ENCODE measurements at regions not wholly inside any gene's neighbourhood (a gene's known extent, or its start where the extent isn't known, plus 50 kb on each side); places are given as distances from the start of the nearest gene placed in this dataset.
"Not testable (repeated sequence)": the region's sequence is repeated elsewhere in the genome, so short reads cannot be mapped to it uniquely, and the experiment has no call there.

DNA sequence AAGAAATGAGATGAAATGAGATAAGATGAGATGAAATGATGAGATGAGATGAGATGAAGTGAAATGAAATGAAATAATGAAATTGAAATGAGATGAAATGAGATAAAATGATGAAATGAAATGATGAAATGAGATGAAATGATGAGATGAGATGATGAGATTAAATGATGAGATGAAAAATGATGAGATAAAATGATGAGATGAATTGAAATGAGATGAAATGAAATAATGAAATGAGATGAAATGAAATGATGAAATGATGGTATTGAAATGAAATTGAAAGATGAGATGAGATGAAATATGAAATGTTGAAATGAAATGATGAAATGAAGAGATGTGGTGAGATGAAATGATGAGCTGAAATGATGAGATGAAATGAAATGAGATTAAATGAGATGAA is 231.0 kb downstream of the GOLGA6L6 start:
- Histone ChIP-seq H3K4me3 (no peak overlapping the region), H3K9me3 (no peaks in the 10 kb centered on the region), H3K27me3 (no peaks in the 10 kb centered on the region), H3K27ac (no peak overlapping the region), H3K36me3 (ENCODE audit: low read depth, missing control alignments) (no peaks in the 10 kb centered on the region), H3K4me1 (no peaks in the 10 kb centered on the region)
- DNase-seq = no peak
- TF ChIP-seq, protein P1, sequence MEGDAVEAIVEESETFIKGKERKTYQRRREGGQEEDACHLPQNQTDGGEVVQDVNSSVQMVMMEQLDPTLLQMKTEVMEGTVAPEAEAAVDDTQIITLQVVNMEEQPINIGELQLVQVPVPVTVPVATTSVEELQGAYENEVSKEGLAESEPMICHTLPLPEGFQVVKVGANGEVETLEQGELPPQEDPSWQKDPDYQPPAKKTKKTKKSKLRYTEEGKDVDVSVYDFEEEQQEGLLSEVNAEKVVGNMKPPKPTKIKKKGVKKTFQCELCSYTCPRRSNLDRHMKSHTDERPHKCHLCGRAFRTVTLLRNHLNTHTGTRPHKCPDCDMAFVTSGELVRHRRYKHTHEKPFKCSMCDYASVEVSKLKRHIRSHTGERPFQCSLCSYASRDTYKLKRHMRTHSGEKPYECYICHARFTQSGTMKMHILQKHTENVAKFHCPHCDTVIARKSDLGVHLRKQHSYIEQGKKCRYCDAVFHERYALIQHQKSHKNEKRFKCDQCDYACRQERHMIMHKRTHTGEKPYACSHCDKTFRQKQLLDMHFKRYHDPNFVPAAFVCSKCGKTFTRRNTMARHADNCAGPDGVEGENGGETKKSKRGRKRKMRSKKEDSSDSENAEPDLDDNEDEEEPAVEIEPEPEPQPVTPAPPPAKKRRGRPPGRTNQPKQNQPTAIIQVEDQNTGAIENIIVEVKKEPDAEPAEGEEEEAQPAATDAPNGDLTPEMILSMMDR (IDR thresholded peaks at IDR 0.05) = no peak
- no peak for TF ChIP-seq POLR2A (IDR thresholded peaks at IDR 0.05)
- intact Hi-C loops (cut with DNase I; ENCODE audit: low total_unique reads) = no loop called here

- not testable (repeated sequence) for H3K4me3 ChIP-seq
Measured at GRCh38 chr15:20309966-20310365, 231.6 kb downstream of the GOLGA6L6 start.

DNA sequence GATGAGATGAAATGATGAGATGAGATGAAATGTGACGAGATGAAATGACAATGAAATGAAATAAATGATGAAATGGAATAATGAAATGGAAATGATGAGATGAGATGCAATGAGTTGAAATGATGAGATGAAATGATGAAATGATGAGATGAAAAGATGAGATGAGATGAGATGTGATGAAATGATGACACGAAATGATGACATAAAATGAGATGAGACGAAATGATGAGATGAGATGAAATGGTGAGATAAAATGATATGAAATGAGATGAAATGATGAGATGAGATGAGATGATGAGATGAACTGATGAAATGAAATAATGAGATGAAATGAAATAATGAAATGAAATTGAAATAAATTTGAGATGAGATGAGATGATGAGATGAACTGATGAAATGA is 232.2 kb downstream of the GOLGA6L6 start:
- H3K27me3 ChIP-seq; H3K36me3 ChIP-seq (ENCODE audit: low read depth, missing control alignments); DNase-seq; H3K27ac ChIP-seq; H3K4me1 ChIP-seq; H3K4me3 ChIP-seq; H3K9me3 ChIP-seq; intact Hi-C loops (cut with DNase I; ENCODE audit: low total_unique reads): not testable (repeated sequence)
- 70 to 83% methylated on average over 3 of the region's 3 CpGs for WGBS, 2 donors

More at GRCh38 chr15:20309966-20310365, 231.6 kb downstream of the GOLGA6L6 start:
- H3K9me3 ChIP-seq; DNase-seq; H3K36me3 ChIP-seq (ENCODE audit: low read depth, missing control alignments); H3K27me3 ChIP-seq; H3K4me1 ChIP-seq; H3K27ac ChIP-seq; intact Hi-C loops (cut with DNase I; ENCODE audit: low total_unique reads): not testable (repeated sequence)

GRCh38 chr15:20308027-20308690 is 233.4 kb downstream of the GOLGA6L6 start:
- intact Hi-C loops (cut with DNase I; ENCODE audit: low total_unique reads); H3K4me3 ChIP-seq; H3K36me3 ChIP-seq (ENCODE audit: low read depth, missing control alignments); H3K9me3 ChIP-seq; DNase-seq; H3K27ac ChIP-seq; H3K27me3 ChIP-seq; H3K4me1 ChIP-seq: not testable (repeated sequence)
- 80 to 88% methylated on average over 4 of the region's 4 CpGs for WGBS, 2 donors

GRCh38 chr15:20307137-20307536 is 234.5 kb downstream of the GOLGA6L6 start:
- H3K27me3 ChIP-seq; H3K27ac ChIP-seq; H3K9me3 ChIP-seq; H3K36me3 ChIP-seq (ENCODE audit: low read depth, missing control alignments); H3K4me3 ChIP-seq; H3K4me1 ChIP-seq; intact Hi-C loops (cut with DNase I; ENCODE audit: low total_unique reads); DNase-seq: not testable (repeated sequence)
- WGBS, 2 donors = 68 to 76% methylated on average over 1 of the region's 1 CpG

DNA sequence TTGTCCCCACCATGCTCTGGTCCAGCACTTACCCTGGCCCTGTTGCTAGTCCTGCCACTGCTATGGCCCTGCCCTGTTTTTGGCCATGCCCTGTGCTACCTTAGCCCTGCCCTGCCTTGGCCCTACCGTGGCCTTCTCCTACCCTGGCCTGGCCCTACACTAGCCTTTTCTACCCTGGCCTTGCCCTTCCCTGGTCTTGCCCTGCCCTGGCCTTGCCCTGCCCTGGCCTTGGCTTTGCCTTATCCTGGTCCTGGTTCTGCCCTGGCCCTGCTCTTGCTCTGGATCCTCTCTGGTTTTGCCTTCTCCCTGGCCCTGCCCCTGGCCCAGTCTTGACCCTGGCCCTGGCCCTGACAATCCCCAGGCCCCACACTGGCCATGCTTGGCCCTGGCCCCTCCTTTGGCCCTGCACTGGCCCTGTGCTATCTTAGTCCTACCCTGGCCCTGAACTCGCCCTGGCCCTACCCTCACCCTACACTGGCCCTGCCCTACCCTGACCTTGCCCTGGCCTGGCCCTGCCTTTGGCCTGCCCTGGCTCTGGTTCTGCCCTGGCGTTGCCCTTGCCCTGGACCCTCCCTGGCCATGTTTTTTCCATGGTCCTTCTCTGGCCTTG is 235.0 kb downstream of the GOLGA6L6 start:
- H3K36me3 ChIP-seq (ENCODE audit: low read depth, missing control alignments); H3K27ac ChIP-seq; H3K4me3 ChIP-seq; H3K9me3 ChIP-seq; H3K27me3 ChIP-seq; H3K4me1 ChIP-seq; DNase-seq; intact Hi-C loops (cut with DNase I; ENCODE audit: low total_unique reads): not testable (repeated sequence)
- WGBS, 2 donors = 50 to 68% methylated on average over 3 of the region's 3 CpGs

DNA sequence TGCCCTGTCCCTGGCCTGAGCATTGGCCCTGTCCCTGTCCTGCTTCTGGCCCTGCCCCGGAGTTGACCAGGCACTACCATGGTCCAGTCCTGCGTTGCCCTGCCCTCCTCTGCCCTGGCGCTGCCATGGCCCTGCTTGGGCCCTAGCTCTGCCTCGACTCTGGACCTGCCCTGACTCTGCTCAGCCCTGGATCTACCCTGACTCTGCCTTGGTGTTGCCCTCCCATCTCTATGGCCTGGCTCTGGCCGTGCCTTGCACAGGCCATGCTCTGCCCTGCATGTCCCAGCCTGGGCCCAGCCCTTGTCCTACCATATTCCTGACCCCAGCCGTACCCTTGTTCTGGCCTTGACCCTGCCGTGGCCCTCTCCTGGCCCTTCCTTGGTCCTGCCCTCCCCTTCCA is 235.7 kb downstream of the GOLGA6L6 start:
- H3K9me3 ChIP-seq; H3K4me1 ChIP-seq; H3K27ac ChIP-seq; DNase-seq; intact Hi-C loops (cut with DNase I; ENCODE audit: low total_unique reads); H3K4me3 ChIP-seq; H3K27me3 ChIP-seq; H3K36me3 ChIP-seq (ENCODE audit: low read depth, missing control alignments): not testable (repeated sequence)
- WGBS, 2 donors = 79 to 84% methylated on average over 3 of the region's 7 CpGs

DNA sequence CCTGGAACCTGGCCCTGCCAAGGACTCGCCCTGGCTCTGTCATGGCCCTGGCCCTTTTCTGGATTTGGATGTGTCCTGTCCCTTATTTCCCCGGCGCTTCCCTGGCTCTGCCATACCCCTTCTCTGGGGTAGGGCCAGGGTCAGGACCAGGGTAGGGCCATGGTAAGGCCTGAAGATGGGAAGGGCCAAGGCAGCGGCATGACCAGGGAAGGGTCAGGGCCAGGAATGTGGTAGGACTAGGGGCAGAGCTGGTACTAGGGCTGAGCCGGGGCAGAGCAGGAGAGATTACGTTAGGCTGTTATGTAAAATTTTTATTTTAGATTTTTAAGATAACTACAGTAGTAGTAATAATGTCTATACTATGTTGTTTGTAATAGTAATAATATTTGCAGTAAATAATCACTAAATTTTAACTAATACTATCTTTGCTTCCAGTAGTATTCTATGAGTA is 236.6 kb downstream of the GOLGA6L6 start:
- DNase-seq; intact Hi-C loops (cut with DNase I; ENCODE audit: low total_unique reads): not testable (repeated sequence)
- WGBS, 2 donors = 79 to 83% methylated on average over 6 of the region's 6 CpGs

GRCh38 chr15:20304282-20305014 is 237.2 kb downstream of the GOLGA6L6 start:
- DNase-seq; intact Hi-C loops (cut with DNase I; ENCODE audit: low total_unique reads); H3K27me3 ChIP-seq; H3K36me3 ChIP-seq (ENCODE audit: low read depth, missing control alignments); H3K4me1 ChIP-seq; H3K4me3 ChIP-seq; H3K27ac ChIP-seq; H3K9me3 ChIP-seq: not testable (repeated sequence)
- WGBS, 2 donors = 72 to 74% methylated on average over 8 of the region's 10 CpGs

More for the DNA sequence above, 236.6 kb downstream of the GOLGA6L6 start:
- not testable (repeated sequence) for H3K27me3 ChIP-seq; H3K4me3 ChIP-seq; H3K4me1 ChIP-seq; H3K9me3 ChIP-seq; H3K27ac ChIP-seq; H3K36me3 ChIP-seq (ENCODE audit: low read depth, missing control alignments)

GRCh38 chr15:20303248-20304171 is 238.1 kb downstream of the GOLGA6L6 start:
- H3K36me3 ChIP-seq (ENCODE audit: low read depth, missing control alignments); H3K27me3 ChIP-seq; DNase-seq; H3K27ac ChIP-seq; H3K9me3 ChIP-seq; intact Hi-C loops (cut with DNase I; ENCODE audit: low total_unique reads); H3K4me3 ChIP-seq; H3K4me1 ChIP-seq: not testable (repeated sequence)
- WGBS, 2 donors = 59 to 70% methylated on average over 3 to 4 of the region's 4 CpGs
